GM11168 (cell line): ENCODE measurements at regions not wholly inside any gene's neighbourhood (a gene's known extent, or its start where the extent isn't known, plus 50 kb on each side); places are given as distances from the start of the nearest gene placed in this dataset.
"Not testable (repeated sequence)": the region's sequence is repeated elsewhere in the genome, so short reads cannot be mapped to it uniquely, and the experiment has no call there.

Source experiments
- in situ Hi-C: fragments of 300-500 bp; cut with MboI; formaldehyde crosslinking; loops from one replicate; pipeline ENCODE4 v1.12.0; 2022; ENCODE audit warnings: low sequenced_read_pairs; ENCODE audit not compliant: unreplicated experiment

GRCh38 chr20:7776148-7776547 is 164.1 kb downstream of the HAO1 start:
- in situ Hi-C loops = no loop called here

- in situ Hi-C loops = no loop called here
Measured at GRCh38 chr20:7790189-7790588, 150.1 kb downstream of the HAO1 start.

- in situ Hi-C loops = no loop called here
Measured at GRCh38 chr20:7792150-7792869, 147.9 kb downstream of the HAO1 start.

- in situ Hi-C loops = no loop called here
Measured at GRCh38 chr20:7798176-7798575, 142.1 kb downstream of the HAO1 start.

- in situ Hi-C loops = no loop called here
Measured at GRCh38 chr20:7799862-7800261, 140.4 kb downstream of the HAO1 start.

GRCh38 chr20:7803411-7804151 is 136.7 kb downstream of the HAO1 start:
- in situ Hi-C loops = not testable (repeated sequence)

GRCh38 chr20:7806831-7807230 is 133.4 kb downstream of the HAO1 start:
- in situ Hi-C loops = no loop called here

GRCh38 chr20:7817286-7817685 is 123.0 kb downstream of the HAO1 start:
- in situ Hi-C loops = no loop called here

GRCh38 chr20:7818477-7818876 is 121.8 kb downstream of the HAO1 start:
- in situ Hi-C loops = no loop called here

- in situ Hi-C loops = no loop called here
Measured at GRCh38 chr20:7820897-7821296, 119.4 kb downstream of the HAO1 start.

- in situ Hi-C loops = no loop called here
Measured at GRCh38 chr20:7822772-7823171, 117.5 kb downstream of the HAO1 start.

GRCh38 chr20:7828437-7828836 is 111.8 kb downstream of the HAO1 start:
- in situ Hi-C loops = no loop called here

- in situ Hi-C loops = no loop called here
Measured at GRCh38 chr20:7829031-7829430, 111.2 kb downstream of the HAO1 start.

GRCh38 chr20:7829776-7830175 is 110.5 kb downstream of the HAO1 start:
- in situ Hi-C loops = no loop called here
